Epithelial cell of proximal tubule (primary cell): ENCODE measurements at regions not wholly inside any gene's neighbourhood (a gene's known extent, or its start where the extent isn't known, plus 50 kb on each side); places are given as distances from the start of the nearest gene placed in this dataset.
"Not testable (repeated sequence)": the region's sequence is repeated elsewhere in the genome, so short reads cannot be mapped to it uniquely, and the experiment has no call there.

ENCODE experiments used
- DNase-seq: peaks from one replicate; pipeline ENCODE4 v3.0.0-alpha.2; 2011; ENCODE audit warnings: low read depth
- H3K4me3 ChIP-seq: 2 replicates; pipeline ENCODE4 v1.5.1; 2011; ENCODE audit warnings: low read depth, mild to moderate bottlenecking, low read length
- CTCF ChIP-seq: conservative IDR thresholded peaks from 2 replicates; pipeline ENCODE4 v1.5.1; 2012; ENCODE audit warnings: low read depth, mild to moderate bottlenecking, low read length

DNA sequence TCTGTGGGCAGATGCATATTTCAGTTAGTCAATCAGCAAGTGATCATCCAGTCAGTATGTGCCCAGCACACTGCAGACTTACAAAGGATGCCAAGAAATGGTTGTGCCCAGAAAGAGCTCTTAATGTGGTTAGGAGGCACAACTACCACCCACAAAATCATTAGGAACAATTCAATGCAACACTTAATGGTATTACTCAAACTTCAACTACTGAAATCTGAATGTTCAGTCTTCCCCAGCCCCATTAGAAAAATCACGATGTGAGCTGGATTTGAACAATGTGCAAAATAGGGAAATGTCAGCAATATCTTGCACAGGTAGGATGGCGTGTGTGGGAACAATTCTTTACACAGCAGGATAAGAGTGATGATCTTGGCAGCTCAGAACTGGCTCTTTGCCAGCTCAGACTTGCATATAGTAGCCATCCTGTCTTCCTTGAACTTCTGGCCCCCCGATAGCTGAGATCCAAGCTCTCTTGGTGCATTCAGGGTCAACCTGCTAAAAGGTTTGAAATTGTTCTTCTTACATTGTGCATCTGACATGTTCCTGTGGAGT is 556.7 kb upstream of the HTR1E start:
- no peak overlapping the region for H3K4me3 ChIP-seq
- TF ChIP-seq CTCF: no peak
- DNase-seq: no peak

GRCh38 chr6:86357877-86358276 is 579.5 kb upstream of the HTR1E start:
- H3K4me3 ChIP-seq: no peak overlapping the region
- no peak for TF ChIP-seq CTCF
- no peak for DNase-seq

DNA sequence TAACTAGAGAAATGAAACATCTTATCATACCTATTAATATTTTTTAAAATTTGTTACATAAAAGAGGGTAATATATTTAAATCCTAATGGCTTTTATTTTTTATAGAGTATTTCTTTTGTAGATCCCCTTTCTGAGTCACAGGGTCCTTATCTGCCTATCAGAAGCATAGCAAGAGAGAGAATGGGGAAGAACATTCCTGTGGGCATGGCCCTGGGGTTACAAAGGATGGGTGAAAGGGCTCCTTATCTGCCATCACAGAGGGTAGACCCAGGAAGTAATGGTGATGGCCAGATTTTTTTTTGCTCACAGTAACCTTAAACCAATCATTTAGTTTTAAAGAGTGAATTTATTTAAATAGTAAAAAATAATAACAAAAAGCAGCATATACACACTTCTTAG is 582.1 kb upstream of the HTR1E start:
- TF ChIP-seq CTCF: no peak
- no peak for DNase-seq
- no peak overlapping the region for H3K4me3 ChIP-seq

- TF ChIP-seq CTCF: no peak
- H3K4me3 ChIP-seq: no peak overlapping the region
- DNase-seq: no peak
These were observed 605.4 kb upstream of the HTR1E start for GRCh38 chr6:86331919-86332318.

- no peak for TF ChIP-seq CTCF
- DNase-seq: no peak
- no peak overlapping the region for H3K4me3 ChIP-seq
These were observed 606.0 kb upstream of the HTR1E start for GRCh38 chr6:86331265-86331840.

DNA sequence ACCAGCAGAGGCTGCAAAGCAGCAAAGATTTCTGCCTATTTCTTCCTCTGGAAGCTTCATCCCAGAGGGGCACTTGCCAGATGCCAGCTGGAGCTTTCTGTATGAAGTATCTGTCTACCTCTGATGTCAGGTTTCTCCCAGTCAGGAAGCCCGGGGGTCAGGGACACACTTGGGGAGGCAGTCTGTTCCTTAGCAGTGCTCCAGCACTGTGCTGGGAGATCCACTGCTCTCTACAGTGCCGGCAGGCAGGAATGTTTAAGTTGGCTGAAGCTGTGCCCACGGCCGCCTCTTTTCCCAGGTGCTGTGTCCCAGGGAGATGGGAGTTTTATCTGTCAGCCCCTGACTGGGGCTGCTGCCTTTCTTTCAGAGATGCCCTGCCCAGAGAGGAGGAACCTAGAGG is 631.1 kb upstream of the HTR1E start:
- H3K4me3 ChIP-seq: no peak overlapping the region
- DNase-seq: no peak
- TF ChIP-seq CTCF: no peak

DNA sequence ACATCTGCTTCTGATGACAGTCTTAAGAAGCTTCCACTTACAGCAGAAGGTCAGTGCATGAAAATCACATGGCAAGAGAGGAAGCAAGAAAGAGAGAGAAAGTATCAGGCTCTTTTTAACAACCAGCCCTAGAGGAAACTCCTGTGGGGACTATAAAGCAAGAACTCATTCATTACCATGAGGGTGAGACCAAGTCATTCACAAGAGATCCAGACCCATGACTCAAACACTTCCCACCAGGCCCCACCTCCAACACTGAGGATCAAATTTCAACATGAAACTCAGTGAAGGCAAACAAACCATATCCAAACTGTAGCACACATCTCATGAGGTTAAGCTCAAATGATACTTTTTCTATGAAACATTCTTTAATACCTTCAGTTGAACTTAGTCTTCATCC is 643.2 kb upstream of the SYNCRIP start:
- H3K4me3 ChIP-seq: no peak overlapping the region
- no peak for DNase-seq
- TF ChIP-seq CTCF: no peak

- not testable (repeated sequence) for DNase-seq, H3K4me3 ChIP-seq
These were observed 642.3 kb upstream of the SYNCRIP start for GRCh38 chr6:86284809-86285480.

- not testable (repeated sequence) for H3K4me3 ChIP-seq, DNase-seq
These were observed 640.9 kb upstream of the SYNCRIP start for GRCh38 chr6:86283596-86283995.
